GM21528 (cell line): ENCODE measurements at regions not wholly inside any gene's neighbourhood (a gene's known extent, or its start where the extent isn't known, plus 50 kb on each side); places are given as distances from the start of the nearest gene placed in this dataset.

Experiments
- ATAC-seq: cut with Tn5 transposase; IDR thresholded peaks from one replicate; pipeline ENCODE4 v1.9.1; 2021; ENCODE audit warnings: mild to moderate bottlenecking, moderate library complexity; ENCODE audit not compliant: unreplicated experiment, low FRiP score

DNA sequence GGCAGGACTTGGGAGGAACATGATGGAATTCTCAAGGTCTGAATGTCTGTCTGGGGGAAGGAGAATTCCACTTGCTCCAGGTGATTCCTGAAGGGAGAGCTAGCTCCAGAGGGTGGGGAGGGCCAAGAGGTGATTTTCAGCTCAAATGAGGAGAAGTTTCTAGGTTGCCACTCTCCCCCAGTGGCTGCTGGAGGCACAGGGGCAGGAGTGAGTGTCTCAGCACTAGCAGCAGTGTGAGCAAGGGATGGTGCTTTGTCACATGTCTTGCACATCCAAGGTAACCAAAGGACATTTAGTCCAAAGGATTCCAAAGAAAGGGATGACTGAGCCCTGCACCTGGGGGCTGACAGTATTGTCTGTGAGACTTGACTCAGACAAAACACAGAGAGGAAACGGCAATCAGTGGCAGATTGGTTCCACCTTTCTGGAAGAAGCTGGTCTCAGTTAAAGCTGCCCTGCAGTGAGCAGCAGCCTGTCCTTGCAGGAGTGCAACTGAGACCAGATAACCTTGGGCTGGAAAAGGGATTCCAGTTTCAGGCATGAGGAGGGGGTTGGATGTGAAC, 51.2 kb upstream of the PCBD1 start:
- ATAC-seq = no peak

DNA sequence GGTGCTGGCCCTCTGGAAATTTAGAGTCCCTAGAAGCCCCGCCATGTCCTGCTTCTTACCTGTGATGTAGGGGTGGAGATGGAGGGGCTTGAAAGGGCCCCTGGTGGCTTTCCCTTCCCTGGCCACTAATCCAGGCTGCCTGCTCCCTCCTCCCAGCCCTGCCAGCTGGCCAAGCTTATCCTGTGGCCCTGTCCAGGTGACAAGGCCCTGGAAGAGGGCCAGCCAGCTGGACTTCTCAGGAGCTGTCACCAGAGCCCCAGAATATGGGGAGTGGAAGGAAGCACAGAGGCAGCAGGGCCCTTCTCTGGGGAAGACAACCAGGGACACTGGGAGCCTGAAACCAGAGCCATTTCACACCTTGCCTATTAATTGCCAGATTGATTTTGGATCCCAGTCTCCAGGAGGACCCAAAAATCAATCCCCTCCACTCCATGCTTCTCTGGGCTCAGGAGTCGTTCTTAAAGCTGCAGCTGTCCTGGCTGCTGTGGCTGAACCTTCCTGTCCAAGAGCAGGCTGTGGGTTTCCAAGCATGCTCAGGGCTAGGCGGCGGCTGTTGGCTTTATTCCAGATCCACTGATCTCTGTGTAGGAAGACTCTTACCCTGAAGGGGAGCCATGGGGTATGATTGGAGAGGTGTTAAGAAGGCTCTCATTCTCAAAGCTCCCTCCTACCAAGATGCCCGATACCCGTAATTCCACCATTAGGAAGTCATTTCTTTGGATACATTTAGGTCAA, 52.6 kb upstream of the PCBD1 start:
- ATAC-seq = no peak

DNA sequence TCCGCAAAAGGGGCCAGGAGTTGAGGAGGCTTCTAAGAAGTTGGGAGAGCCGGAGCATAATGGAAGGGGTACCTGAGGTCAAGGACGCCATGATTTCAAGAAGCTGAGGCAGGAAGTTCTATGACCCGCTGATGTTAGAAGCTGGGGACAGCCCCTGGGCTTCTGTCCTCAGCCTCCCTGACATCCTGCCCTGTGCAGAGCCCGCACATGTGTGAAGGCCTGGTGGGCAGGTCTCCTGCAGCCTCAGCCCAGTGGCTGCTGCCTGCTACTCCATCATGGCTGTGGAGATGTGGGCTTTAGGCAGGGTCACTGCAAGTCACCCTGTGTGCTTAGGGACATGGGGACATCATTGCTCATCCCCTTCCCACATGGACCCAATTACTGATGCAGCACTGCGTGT, 53.8 kb upstream of the PCBD1 start:
- no peak for ATAC-seq

- no peak for ATAC-seq
Measured at GRCh38 chr10:70942725-70943124, 54.4 kb upstream of the PCBD1 start.

DNA sequence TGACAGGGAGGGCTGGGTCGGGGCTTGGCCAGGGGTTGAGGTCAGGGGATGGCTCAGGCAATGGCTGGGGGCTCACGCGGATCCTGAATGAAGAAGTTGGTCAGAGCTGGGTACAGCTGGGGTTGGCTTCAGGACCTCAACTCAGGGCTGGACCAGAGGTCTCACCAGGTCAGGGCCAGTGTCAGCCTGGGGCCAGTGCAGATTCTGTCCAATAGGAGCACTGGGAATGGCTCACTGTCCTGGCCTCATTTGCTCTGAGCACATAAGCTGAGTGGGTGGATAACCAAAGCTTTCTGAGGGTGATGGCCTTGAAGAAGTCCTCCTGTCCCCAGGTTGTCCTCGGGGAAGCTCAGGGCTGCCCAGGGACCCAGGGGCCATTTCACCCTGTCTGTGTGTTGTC, 54.9 kb upstream of the PCBD1 start:
- ATAC-seq = no peak

- no peak for ATAC-seq
Measured at GRCh38 chr10:70943841-70944466, 55.6 kb upstream of the PCBD1 start.

DNA sequence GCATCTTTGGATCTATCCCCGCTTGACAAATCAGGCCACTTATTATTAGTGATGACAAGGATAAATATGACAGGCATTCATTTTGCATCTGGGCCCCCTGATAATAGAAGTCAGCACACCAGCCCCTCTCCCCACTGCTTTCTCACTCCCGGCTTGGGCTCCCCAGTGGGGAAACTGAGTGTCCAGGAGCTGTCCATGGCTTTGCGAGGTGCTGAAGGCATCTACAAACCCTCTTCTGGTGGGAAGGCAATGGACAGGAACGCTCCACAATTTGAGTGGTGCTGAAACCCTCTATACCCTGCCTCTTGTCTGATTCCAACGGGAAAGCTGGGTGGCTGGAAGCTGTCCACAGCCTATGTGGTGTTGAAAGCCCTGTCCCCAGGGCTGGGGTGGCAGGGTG, 61.7 kb upstream of the PCBD1 start:
- no peak for ATAC-seq

GRCh38 chr10:70950801-70951200, 62.4 kb upstream of the PCBD1 start:
- ATAC-seq = no peak

DNA sequence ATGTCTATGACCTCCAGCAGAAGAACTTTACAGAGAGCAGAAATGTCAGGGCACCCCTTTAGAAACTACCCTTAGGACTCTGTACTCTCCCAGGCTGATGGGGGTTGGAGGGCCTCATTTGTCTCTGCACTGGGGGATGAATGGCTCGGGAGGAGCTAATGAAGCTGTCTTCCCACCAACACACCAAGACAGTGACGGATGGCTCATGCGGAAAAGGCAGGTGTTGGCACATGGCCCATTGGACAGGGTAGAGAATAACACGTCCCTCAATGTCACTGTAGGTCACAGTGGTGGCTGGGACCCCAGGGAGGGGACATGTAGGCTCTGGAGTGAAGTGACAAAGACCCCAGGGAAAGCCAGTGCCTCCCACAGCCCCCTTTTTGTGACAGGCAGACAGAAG, 64.0 kb upstream of the PCBD1 start:
- ATAC-seq = no peak

DNA sequence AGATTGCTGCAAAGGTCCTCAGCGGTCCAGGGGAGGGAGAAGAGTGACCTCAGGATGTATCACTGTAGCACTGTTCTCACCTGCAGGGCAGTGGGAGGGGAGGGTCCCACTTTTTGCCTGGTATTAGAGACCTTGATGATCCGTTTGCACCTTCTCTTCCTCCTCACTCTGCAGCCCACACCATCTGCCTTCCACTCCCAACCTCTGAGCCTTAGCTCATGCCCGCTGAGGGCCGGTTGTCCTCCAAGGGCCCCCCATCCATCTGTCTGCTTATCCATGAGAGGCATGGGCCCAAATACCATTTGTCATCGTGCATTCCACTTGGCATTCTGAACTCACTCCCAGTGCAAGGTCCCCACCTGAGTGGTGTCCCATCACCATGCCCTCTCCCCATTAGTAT, 64.6 kb upstream of the PCBD1 start:
- ATAC-seq = no peak

- ATAC-seq = no peak
Measured at GRCh38 chr10:70954381-70955176, 66.2 kb upstream of the PCBD1 start.

DNA sequence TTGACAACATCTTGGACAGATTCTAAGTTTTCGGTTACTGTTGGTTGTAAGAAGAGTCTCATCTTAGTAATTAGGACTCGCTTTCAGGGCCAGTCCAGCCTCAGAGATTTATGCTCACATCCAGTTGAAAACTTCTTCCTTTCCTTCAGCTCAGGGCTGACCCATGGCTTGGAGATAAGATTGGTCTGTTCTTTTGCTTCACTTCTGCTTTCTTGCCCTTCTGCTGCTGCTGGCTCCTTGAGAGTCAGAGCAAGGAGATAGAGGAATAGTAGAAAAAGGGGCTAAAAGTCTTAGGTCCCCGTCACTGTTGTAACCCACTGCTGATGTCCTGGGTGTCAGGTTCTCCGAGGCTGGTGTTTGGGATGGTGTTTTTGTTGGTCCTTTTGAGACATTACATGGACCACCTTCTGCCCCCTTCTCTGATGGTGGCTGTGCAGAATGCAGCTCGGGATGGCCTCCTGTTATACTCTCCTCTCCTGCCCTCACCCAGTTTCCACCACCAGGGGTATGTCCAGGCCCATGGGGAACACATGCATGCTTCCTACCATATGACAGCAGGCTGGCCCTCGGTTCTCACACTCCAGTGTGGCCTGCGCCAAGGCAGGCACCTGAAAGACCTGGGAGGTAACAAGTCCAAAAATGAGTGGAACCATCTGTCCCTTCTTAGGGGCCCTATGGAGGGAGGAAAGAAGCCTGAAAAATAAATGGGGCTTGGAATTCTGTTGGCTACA, 67.8 kb upstream of the PCBD1 start:
- ATAC-seq = no peak

DNA sequence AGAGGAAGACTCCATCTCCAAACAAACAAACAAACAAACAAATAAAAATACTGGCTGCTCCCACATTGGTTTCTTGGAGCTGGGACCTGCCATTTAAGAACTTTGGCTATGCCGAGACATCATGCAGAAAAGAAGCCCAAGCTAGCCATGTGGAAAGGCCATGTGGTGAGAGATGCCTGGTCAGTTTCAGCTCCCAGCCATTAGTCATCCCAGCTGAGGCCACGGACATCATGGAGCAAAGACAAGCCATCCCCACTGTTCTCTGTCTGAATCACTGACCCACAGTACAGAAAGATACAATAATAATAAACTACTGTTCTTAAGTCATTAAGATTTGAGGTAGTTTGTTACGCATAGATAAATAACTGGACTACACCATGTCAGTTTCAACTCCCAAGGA, 70.0 kb upstream of the PCBD1 start:
- no peak for ATAC-seq

DNA sequence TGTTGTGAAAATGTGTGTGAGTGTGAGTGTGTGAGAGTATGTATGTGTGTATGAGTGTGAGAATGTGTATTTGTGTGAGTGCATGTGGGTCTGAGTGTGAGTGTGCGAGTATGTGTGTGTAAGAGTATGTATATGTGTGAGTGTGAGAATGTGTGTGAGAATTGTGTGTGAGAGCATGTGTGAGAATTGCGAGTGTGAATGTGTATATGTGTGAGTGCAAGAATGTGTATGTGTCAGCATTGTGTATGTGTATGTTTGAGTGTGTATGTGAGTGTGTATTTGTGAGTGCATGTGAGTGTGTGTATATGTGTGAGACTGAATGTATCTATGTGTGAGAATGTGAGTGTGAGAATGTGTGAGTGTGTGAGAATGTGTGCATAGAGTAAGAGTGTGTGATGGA, 72.0 kb upstream of the PCBD1 start:
- ATAC-seq = no peak

GRCh38 chr10:70960783-70961570, 72.6 kb upstream of the PCBD1 start:
- no peak for ATAC-seq

DNA sequence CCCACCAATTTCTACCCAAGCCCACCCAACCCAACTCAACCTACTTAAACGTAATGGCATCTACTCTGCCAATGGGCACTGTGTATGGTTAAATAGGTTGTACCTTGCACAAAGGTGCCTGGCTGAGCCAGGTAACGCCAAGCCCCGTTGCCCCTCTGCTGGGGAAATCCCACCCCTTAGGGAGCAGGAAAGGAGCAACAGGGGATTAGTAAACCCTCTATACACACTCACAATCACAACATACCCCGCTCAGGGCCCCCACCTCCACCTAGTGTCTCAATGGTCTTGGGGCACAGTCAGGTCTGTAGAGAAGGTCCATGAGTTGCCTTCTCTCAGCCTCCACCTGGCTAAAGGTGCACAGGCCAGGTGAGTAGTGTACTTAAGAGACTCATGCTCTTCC, 74.3 kb upstream of the PCBD1 start:
- ATAC-seq = no peak

DNA sequence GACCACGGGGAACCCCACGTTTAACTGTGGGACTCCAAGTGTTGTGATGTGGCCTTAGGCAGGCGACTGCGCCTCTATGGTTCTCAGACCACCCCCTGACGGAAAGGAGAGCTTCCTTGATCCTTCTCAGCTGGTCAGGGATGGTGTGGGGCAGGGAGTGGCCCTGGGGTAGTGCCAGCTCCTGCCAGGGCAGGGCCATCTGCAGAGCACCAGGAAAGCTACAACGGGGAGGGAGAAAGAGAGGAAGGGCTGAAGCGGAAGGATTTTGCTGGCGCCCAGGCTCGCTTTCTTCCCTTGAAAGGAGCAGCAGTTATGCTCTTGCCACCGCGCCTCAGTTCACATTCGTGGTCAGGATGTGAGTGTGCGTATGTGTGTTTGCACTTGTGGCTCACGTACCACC, 74.9 kb upstream of the PCBD1 start:
- no peak for ATAC-seq

DNA sequence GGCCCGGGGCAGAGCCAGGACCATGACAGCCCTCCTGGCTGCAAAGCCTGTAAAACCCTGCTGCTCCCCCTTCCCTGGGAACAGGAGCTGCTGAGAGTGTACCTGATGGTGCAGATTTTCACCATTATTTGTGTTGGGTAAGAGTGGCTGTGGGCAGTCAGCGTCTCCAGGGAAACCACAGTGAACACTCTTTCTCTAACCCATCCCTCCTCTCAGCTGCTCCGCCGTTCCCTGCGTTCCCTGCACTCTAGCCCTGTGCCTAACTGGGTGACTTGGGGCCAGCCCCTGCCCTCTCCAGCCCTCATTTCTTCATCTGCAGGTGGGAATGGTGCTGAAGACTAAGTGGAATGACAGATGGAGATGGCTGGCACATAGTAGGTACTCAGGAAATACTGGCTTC, 75.9 kb upstream of the PCBD1 start:
- no peak for ATAC-seq

- ATAC-seq = no peak
Measured at GRCh38 chr10:70964881-70965280, 76.5 kb upstream of the PCBD1 start.

GRCh38 chr10:70965566-70965965, 77.2 kb upstream of the PCBD1 start:
- ATAC-seq = no peak
